Breast epithelium (tissue), 4 donors: ENCODE measurements at regions not wholly inside any gene's neighbourhood (a gene's known extent, or its start where the extent isn't known, plus 50 kb on each side); places are given as distances from the start of the nearest gene placed in this dataset.

Experiments used
- DNase-seq, 2 donors: peaks; one replicate each; pipeline ENCODE4 v3.0.0-alpha.2; 2019; ENCODE audit warnings: low spot score in 2 of 2
- H3K27ac ChIP-seq, 2 donors: fragments of 200-600 bp; sonication (generic) in 1 of 2; one replicate each; pipeline ENCODE4 v1.5.1; 2016 to 2019; ENCODE audit warnings: mild to moderate bottlenecking in 1 of 2
- H3K27me3 ChIP-seq, 2 donors: fragments of 200-600 bp; sonication (generic) in 1 of 2; one replicate each; pipeline versions ENCODE4 v1.5.1 to v1.6.0; 2017 to 2019; ENCODE audit warnings: control low read depth in 1 of 2, mild to moderate bottlenecking in 1 of 2
- H3K36me3 ChIP-seq: fragments of 200-600 bp; one replicate; pipeline ENCODE4 v1.5.1; 2019
- H3K4me1 ChIP-seq, 2 donors: fragments of 200-600 bp; sonication (generic); one replicate each; pipeline ENCODE4 v1.5.1; 2016 to 2019; ENCODE audit warnings: control low read depth in 1 of 2
- H3K4me3 ChIP-seq, 3 donors: fragments of 200-600 bp; sonication (generic); 1 replicate in 2 of 3; 2 replicates in 1 of 3; pipeline ENCODE4 v1.5.1; 2016 to 2019; ENCODE audit warnings: mild to moderate bottlenecking in 3 of 3, moderate library complexity in 2 of 3
- H3K9me3 ChIP-seq, 2 donors: fragments of 200-600 bp; sonication (generic) in 1 of 2; one replicate each; pipeline ENCODE4 v1.5.1; 2016 to 2019; ENCODE audit warnings: control low read depth in 1 of 2
- POLR2A ChIP-seq: fragments of 450-650 bp; IDR thresholded peaks from one replicate; pipeline ENCODE4 v1.6.1; 2016; ENCODE audit warnings: antibody characterized with exemption, mild to moderate bottlenecking, moderate library complexity
- POLR2AphosphoS5 ChIP-seq, 3 donors: sonication (generic); formaldehyde crosslinking; IDR thresholded peaks; one replicate each; pipeline ENCODE4 v1.6.1; 2017; ENCODE audit warnings: antibody characterized with exemption in 3 of 3
- intact Hi-C: fragments of 100-400 bp; cut with DNase I; formaldehyde crosslinking; loops from one replicate; pipeline ENCODE4 v1.15.1; 2023; ENCODE audit warnings: low total_unique reads
- TF ChIP-seq, protein P1 (sequence below), 3 donors: fragments of 450-650 bp; IDR thresholded peaks; one replicate each; pipeline ENCODE4 v1.5.1; 2016 to 2017; ENCODE audit warnings: antibody characterized with exemption in 3 of 3, mild to moderate bottlenecking in 3 of 3, moderate library complexity in 3 of 3

GRCh38 chr3:157581371-157581770 is 78.2 kb upstream of the VEPH1 start:
- Histone ChIP-seq H3K27me3 (no peaks in the 10 kb centered on the region), H3K4me1 (no peaks in the 10 kb centered on the region), H3K4me3 (no peak overlapping the region), H3K27ac (no peak overlapping the region), H3K36me3 (no peaks in the 10 kb centered on the region), H3K9me3 (no peaks in the 10 kb centered on the region)
- DNase-seq = no peak
- intact Hi-C loops = no loop called here
- TF ChIP-seq, protein P1, sequence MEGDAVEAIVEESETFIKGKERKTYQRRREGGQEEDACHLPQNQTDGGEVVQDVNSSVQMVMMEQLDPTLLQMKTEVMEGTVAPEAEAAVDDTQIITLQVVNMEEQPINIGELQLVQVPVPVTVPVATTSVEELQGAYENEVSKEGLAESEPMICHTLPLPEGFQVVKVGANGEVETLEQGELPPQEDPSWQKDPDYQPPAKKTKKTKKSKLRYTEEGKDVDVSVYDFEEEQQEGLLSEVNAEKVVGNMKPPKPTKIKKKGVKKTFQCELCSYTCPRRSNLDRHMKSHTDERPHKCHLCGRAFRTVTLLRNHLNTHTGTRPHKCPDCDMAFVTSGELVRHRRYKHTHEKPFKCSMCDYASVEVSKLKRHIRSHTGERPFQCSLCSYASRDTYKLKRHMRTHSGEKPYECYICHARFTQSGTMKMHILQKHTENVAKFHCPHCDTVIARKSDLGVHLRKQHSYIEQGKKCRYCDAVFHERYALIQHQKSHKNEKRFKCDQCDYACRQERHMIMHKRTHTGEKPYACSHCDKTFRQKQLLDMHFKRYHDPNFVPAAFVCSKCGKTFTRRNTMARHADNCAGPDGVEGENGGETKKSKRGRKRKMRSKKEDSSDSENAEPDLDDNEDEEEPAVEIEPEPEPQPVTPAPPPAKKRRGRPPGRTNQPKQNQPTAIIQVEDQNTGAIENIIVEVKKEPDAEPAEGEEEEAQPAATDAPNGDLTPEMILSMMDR (IDR thresholded peaks at IDR 0.05) = no peak
- TF ChIP-seq POLR2AphosphoS5 (IDR thresholded peaks at IDR 0.05) (no peak), POLR2A (no peak)

GRCh38 chr3:157578181-157578580 is 75.0 kb upstream of the VEPH1 start:
- H3K27me3 ChIP-seq = no peaks in the 10 kb centered on the region
- intact Hi-C loops = no loop called here

GRCh38 chr3:157574531-157574930 is 71.3 kb upstream of the VEPH1 start:
- H3K36me3 ChIP-seq = no peaks in the 10 kb centered on the region
- no peak for DNase-seq
- H3K4me3 ChIP-seq = no peak overlapping the region
- TF ChIP-seq, protein P1 (IDR thresholded peaks at IDR 0.05) = no peak
- TF ChIP-seq POLR2A (no peak), POLR2AphosphoS5 (IDR thresholded peaks at IDR 0.05) (no peak)
- no peak overlapping the region for H3K27ac ChIP-seq
- no peaks in the 10 kb centered on the region for H3K27me3 ChIP-seq
- intact Hi-C loops = no loop called here
- H3K4me1 ChIP-seq = no peaks in the 10 kb centered on the region
- H3K9me3 ChIP-seq = no peaks in the 10 kb centered on the region

More at GRCh38 chr3:157578181-157578580, 75.0 kb upstream of the VEPH1 start:
- Histone ChIP-seq H3K36me3 (no peaks in the 10 kb centered on the region), H3K9me3 (no peaks in the 10 kb centered on the region), H3K4me3 (no peak overlapping the region), H3K27ac (no peak overlapping the region), H3K4me1 (no peaks in the 10 kb centered on the region)
- no peak for DNase-seq
- TF ChIP-seq POLR2A (no peak), POLR2AphosphoS5 (IDR thresholded peaks at IDR 0.05) (no peak)
- TF ChIP-seq, protein P1 (IDR thresholded peaks at IDR 0.05) = no peak

DNA sequence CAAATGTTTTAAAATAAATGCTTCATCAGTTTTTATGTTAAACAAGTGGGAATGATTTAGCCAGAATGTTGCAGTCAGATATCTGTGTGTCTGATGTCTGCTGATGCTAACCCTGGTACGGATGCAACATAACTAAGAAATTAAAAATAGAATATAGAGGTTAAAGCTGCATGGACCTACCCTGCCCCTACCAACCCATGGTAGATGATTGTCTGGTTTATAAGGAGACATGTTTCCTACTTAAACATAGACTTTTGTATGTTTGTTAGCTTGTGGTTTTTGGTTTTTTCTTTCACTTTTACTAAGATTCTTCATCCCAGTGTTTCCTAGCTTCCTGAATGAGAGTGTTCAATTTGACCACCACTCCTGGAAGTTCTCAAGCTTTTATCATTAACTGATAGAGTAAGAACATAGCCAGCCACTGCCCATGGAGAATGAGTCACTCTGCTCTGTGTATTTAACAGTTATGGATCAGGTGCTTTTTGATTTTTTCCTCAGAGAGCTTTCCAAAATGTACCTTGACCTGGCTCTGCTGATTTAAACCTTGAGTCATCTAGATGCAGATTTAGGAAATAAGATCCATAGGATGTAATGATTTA is 70.7 kb upstream of the VEPH1 start:
- intact Hi-C loops = no loop called here
- no peaks in the 10 kb centered on the region for H3K4me1 ChIP-seq
- no peaks in the 10 kb centered on the region for H3K9me3 ChIP-seq
- H3K27ac ChIP-seq = no peak overlapping the region
- H3K36me3 ChIP-seq = no peaks in the 10 kb centered on the region
- TF ChIP-seq POLR2A (no peak), POLR2AphosphoS5 (IDR thresholded peaks at IDR 0.05) (no peak)
- TF ChIP-seq, protein P1 (IDR thresholded peaks at IDR 0.05) = no peak
- H3K4me3 ChIP-seq = no peak overlapping the region
- no peaks in the 10 kb centered on the region for H3K27me3 ChIP-seq
- DNase-seq = no peak

DNA sequence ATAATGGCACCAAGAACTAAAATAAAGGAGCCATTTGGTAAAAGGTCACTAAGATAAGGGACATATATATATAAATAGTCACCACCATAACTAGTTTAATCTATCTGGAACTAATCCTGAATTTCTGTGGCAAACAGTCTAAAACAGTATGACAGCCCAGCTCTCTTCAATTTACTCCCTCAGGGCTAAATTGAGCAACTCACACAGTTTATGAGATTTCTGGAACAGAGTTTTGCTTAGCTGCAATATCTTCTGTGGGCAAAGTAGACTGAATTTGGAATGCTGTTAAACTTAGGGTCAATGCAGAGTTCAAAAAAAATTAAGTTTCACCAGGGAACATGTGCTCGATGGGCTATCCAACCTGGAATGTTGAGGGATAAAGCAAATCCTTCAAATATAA is 70.1 kb upstream of the VEPH1 start:
- TF ChIP-seq, protein P1 (IDR thresholded peaks at IDR 0.05) = no peak
- no peak for TF ChIP-seq POLR2A
- no peaks in the 10 kb centered on the region for H3K4me1 ChIP-seq
- no peaks in the 10 kb centered on the region for H3K36me3 ChIP-seq
- H3K9me3 ChIP-seq = no peaks in the 10 kb centered on the region
- no peak for DNase-seq
- no peak overlapping the region for H3K27ac ChIP-seq
- H3K27me3 ChIP-seq = no peaks in the 10 kb centered on the region
- intact Hi-C loops = no loop called here
- no peak overlapping the region for H3K4me3 ChIP-seq
